GM19193 (cell line): ENCODE measurements at regions not wholly inside any gene's neighbourhood (a gene's known extent, or its start where the extent isn't known, plus 50 kb on each side); places are given as distances from the start of the nearest gene placed in this dataset.

Experiments used
- POLR2A ChIP-seq: IDR thresholded peaks from 4 replicates; pipeline ENCODE4 v1.6.1; 2011; ENCODE audit not compliant: insufficient read depth, insufficient read length; ENCODE audit errors: extremely low read depth

DNA sequence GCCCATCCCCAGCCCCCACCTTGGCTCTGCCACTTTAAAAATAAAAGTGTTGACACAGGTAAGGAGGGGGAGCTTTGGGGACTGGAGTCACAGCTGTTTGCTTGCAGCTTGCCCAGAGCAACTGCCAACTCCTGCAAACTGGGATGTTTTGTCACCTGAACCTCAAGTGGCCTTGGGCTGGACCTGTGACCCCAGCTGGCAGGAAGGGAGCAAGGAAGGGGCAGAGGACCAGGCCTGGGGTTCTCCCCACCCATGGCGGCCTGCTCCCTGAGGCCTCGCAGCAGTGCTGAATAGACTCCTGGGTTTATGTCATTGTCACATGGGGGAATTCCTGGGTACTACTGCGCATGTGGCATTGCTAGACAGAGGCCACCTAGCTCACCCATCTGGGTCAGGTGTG, 246.9 kb upstream of the TLE3 start:
- TF ChIP-seq POLR2A: no peak

- no peak for TF ChIP-seq POLR2A
Measured at GRCh38 chr15:70343961-70344621, 246.4 kb upstream of the TLE3 start.

GRCh38 chr15:70342554-70343548, 245.1 kb upstream of the TLE3 start:
- TF ChIP-seq POLR2A: no peak

GRCh38 chr15:70342141-70342540, 244.4 kb upstream of the TLE3 start:
- TF ChIP-seq POLR2A: no peak

GRCh38 chr15:70341566-70341965, 243.8 kb upstream of the TLE3 start:
- TF ChIP-seq POLR2A: no peak

DNA sequence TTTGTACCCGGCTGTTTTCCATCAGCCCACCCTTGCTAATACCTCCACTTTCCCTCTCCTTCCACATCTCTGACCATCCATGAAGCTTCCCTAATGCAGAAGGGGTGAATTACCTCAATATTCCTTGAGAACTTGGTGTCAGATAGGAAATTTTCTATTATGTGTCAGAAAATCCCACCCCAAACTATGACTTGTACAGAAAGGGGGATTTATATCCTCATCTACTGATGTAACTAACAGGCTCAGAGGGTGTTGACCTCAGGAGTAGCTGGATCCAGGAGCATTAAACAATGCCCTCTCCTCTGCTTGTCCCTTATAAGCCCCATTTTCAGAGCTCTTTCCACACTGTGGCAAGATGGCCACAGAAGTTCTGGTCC, 242.8 kb upstream of the TLE3 start:
- TF ChIP-seq POLR2A: no peak

GRCh38 chr15:70339571-70340493, 242.1 kb upstream of the TLE3 start:
- TF ChIP-seq POLR2A: no peak

DNA sequence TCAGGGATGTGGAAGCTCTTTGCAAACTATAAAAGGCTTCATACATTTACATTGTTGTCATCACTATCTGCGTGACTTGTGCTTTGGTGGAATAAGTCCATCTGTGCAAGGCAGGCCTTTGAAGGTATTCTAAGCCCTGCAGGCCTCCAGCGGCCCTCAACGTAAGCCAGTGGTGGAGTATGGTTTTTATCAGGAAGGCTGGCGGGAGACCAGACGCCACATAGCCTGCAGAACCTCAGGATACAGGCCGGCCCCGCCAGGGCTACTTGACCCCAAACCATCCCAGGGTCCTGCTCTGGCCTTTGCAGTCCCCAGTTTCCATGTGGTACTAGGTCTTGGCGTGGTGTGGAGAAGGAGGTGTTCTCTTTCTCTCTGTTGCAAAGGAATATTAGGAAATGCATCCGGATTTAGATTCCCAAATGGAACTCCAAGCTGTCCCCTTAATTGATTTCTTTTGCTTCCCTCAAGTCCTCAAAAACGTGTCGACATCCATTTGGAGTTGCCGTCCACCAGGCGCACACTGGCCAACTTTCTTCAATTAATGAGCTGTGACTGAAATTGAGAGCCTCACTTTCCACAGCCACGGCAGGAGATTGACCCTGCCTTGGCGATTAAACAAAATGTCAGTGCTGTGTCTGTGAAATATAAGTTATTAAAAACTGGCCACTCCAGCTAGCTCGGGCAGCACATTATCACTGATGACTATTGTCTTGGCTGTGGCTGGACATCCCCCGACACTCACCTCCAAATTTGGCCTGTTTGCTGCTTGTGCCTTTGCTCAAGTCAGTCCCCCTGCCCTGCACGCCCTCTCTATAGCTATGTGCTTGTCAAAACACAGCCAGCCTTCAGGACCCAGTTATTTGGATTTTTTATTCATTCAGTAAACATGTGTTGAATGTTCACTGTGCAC, 239.8 kb upstream of the TLE3 start:
- no peak for TF ChIP-seq POLR2A

DNA sequence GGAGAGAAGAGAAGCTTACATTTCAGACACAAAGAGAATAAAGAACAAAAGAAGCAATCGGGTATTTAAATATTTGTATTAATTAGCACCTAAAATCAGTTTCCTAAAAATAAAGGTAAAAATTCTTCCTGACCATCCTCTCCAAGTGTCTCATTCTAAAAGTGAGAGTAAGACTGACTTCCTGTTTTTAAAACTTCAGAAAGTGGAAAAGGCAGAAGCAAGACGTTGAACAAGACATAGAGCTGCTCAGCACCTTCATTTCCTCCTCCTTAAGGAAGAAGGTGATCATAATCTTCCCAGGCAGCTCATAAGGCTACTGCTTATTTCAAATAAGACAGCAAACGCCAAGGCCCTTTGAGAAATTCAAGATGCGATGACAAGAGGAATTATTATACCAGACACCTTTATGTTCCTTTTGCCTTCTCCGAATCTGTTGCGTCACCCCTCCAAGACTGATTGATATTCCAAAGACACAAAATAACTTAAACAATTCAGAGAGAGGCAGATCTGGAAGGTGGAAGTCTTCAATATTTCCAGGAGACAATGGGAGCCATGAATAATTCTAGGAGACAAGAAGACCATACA, 238.8 kb upstream of the TLE3 start:
- TF ChIP-seq POLR2A: no peak

DNA sequence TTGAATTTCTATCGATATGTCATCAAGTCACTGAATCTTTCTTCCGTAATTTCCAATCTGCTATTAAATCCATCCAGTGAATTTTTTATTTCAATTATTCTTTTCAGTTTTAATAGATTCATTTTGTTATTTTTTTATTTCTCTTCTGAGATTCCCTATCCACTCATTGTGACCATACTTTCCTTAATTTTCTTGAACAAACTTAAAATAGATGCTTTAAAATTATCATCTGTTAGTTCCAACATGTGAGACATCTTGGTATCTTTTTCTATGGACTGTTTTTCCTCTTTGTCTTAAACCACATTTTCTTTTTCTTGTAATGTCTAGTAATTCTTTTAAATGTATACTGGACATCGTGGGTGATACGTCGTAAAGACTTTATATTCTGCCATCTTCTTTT, 236.6 kb upstream of the TLE3 start:
- TF ChIP-seq POLR2A: no peak

GRCh38 chr15:70329179-70329578, 231.5 kb upstream of the TLE3 start:
- no peak for TF ChIP-seq POLR2A

DNA sequence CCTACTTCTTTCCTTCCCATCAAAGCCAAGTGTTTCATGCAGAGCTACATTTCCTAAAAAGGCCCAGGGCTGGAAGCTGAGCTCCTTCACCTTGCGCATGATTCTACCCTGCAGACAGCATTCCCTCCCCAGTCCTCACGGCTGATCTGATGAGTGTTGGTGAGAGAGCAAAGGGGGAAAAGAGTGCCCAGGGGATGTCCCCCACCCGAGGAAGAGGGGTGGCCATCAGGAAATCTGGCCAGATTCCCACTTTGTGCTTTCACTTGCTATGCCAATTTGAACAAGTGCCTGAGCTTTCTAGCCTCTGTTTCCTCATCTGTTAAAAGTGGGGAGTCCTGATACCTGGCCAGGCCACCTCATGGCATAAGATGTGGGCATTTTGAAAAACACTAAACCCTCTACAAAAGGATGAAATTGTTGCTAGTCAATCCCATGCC, 231.0 kb upstream of the TLE3 start:
- no peak for TF ChIP-seq POLR2A

- no peak for TF ChIP-seq POLR2A
Measured at GRCh38 chr15:70327856-70328678, 230.3 kb upstream of the TLE3 start.
